Epithelial cell of prostate (primary cell): ENCODE measurements at regions not wholly inside any gene's neighbourhood (a gene's known extent, or its start where the extent isn't known, plus 50 kb on each side); places are given as distances from the start of the nearest gene placed in this dataset.

Source experiments
- DNase-seq: peaks from one replicate; pipeline ENCODE4 v3.0.0-alpha.2; 2011; ENCODE audit warnings: low read depth, low spot score
- H3K27ac ChIP-seq: fragments of 450-650 bp; 2 replicates; pipeline ENCODE4 v1.5.1; 2017; ENCODE audit warnings: mild to moderate bottlenecking

DNA sequence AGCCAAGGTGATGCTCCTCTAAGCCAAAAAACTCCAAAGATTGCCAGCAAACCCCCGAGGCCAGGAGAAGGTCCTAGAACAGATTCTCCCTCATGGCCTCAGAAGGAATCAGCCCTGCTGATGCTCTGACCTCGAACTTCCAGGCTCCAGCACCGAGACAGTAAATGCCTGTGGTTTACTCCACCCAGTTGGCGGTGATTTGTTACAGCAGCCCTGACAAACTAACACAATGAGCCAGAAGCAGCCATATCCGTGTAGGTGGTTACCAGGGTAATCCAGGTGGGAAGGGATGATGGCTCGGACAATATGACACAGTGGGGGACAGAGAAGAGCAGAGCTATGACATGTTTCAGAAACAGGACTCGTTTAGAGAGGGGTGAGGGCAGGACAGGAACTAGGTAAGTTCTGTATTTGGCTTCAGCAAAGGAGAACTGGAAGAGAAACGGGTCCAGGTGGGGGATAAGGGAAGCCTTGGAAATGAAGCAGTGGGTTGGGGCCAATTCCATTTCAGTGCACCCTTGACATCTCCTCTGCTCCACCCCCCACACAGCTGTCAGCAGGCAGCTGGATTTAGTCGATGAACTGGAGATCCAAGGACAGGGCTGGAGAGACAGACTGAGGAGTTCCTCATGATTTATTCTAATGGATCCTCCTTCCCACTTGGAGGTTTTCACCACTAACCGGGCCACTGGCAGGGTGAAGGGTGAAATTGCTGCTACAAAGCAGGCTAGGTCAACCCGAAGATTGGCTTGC lies 179.7 kb upstream of the SH3BP4 start:
- peak; percentile 18 for DNase-seq
- H3K27ac ChIP-seq: no peak overlapping the region

DNA sequence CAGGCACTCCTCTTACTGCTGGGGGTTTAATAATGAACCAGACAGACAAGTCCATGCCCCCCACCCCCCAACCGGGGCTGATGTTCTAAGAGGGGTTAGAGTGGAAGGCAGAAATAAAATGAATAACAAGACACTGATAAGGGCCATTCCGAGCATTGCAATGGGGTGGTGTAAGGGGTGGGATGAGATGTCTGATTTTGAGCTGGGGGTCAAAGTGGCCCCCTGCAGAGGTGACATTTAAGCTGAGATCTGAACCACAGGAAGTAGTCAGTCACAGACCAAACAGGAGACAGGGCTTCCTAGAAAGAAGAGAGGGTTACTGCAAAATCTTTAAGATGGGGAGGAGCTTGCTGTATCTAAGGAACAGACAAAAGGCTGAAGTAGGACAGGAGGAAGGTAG lies 180.6 kb upstream of the SH3BP4 start:
- no peak overlapping the region for H3K27ac ChIP-seq
- no peak for DNase-seq

DNA sequence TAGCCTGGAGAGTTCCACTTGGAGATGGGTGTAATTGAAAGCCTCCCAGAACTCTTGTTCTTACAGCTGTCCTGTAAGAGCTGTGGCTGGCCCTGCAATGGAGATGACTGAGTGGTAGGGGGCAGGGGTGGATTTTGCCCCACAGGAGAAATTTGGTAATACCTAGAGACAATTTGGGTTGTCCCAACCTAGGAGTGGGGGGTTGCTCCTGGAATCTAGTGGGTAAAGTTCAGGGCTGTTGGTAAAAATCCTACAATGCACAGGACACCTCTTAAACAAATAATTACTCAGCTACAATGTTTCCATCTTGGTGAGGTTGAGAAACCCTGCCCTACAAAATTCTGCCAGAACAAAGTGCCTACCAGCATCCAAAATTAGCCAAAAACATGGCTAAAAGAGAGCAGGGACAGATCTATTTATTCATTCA lies 181.1 kb upstream of the SH3BP4 start:
- no peak overlapping the region for H3K27ac ChIP-seq
- no peak for DNase-seq

DNA sequence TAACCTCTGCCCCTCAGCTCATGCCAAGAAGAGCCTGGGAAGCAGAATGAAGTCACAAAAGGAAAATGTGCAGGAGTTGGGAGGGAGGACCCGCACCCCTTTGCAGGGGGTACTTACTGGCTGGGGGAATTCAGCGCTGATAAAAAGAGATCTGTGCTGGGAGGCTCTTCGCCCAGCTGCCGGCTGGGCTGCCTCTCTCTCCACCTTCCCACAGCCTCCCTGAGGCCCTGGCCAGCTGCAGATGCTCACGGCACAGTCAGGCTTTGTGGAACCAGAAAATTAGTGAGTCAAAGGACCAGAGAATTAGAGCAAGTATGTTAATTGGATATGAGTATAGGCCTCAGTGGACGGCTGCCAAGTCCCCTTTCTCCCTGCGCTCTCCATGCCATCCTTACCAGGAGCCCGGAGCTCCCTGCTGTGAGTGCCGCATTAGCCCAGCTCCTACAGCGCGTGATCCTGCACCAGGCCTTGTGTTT lies 181.7 kb upstream of the SH3BP4 start:
- no peak overlapping the region for H3K27ac ChIP-seq
- DNase-seq: no peak

DNA sequence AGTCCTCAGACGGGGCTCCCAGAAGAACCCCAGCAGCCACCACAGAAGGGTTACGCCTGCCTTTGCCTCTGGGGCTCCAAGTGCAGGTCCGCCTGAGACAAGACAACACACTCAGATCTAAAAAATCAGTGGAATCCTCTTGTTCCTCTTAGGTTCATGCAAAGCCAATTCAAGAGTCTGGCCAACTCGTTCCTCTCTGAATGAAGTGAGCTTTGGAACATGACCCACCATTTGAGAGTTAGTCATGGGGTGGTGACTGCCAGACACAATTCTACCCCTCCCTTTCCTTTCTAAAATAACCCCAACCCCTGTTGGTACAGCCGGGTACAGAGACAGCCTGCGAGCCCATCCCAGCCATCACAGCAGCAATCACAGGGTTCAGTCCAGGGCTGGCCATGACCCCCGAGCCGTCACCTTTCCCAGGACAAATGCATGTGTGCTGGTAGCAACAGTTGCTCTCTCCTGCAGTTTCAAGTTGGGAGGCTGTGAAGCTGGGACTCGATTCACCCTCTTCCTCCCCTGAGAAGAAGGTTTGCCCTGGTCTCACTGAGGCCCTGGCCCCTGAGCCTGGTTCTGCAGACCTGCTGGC lies 183.1 kb upstream of the SH3BP4 start:
- no peak for DNase-seq

DNA sequence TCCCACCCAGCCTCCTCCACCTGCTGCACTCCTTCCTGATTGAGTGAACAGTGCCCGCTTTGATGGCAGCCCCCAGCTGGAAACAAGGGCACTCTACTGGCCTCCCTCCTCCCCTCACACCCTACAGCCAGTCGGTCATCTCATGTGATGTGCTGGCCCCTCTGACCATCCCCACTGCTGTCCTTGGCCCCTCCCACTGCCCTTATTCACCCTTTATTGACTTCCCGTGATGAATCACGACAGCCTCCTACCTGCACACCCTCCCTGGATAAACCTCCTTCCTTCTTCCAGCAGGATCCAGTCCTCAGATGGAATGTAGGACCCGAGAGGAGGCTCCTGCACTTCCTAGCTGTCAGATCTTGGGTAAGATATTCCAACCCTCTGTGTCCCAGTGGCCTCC lies 186.5 kb upstream of the SH3BP4 start:
- DNase-seq: no peak
- H3K27ac ChIP-seq: no peak overlapping the region

More for the DNA sequence above, 183.1 kb upstream of the SH3BP4 start:
- no peak overlapping the region for H3K27ac ChIP-seq

DNA sequence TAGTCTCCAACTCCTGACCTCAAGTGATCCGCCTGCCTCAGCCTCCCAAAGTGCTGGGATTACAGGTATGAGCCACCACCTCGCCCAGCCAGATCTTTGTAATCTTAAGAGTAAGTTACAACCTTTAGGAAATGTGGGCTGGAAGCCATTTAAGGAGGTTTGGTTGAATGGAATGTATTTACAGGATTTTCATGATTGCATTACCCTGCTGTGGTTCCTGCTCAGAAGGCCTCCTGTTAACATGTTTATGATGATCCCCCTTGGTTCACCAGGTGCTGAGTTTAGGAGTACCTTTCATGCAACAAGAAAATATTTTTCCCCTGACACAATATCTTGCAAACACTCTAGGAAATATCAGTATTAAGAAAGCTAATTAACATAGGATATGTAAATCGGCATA lies 187.4 kb upstream of the SH3BP4 start:
- H3K27ac ChIP-seq: no peak overlapping the region
- DNase-seq: no peak

DNA sequence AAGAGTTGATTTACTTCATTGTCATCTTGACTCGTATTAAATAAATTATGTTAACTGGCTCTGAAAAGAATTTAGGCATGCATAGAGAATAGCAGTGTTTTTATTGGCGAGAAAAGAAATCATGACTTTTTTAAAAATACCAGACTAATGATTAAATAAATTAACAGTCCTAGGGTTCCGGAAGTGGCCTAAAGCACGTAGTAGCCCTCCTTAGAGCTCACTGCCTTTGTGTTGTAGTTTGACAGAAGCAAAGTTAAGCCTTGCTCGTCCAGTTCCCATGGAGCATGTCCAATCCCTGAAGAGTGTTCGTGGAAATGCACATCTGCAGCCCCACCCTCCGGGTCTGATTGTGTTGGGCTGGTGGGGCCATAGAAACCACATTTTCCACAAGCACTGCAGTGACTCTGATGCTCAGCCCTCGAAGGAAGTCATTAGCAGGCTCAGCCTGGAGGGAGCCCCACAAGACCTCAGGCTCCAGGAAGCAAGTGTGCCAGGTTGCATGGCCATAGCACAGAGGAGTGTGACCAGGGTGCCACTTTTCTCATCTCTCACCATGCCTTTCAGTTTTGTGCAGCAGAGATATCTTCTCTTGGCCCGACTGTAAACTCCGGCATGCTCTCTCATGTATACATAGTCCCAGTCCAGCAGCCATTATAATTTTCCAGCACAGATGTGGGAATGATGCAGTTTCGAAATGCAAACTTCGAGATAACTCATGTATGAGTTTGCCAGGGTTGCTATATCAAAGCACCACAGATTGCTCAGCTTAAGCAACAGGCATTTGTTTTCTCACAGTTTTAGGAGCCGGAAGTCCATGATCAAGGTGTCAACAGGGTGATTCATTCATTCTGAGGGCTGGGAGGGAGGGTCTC lies 188.6 kb upstream of the SH3BP4 start:
- DNase-seq: no peak
- no peak overlapping the region for H3K27ac ChIP-seq

DNA sequence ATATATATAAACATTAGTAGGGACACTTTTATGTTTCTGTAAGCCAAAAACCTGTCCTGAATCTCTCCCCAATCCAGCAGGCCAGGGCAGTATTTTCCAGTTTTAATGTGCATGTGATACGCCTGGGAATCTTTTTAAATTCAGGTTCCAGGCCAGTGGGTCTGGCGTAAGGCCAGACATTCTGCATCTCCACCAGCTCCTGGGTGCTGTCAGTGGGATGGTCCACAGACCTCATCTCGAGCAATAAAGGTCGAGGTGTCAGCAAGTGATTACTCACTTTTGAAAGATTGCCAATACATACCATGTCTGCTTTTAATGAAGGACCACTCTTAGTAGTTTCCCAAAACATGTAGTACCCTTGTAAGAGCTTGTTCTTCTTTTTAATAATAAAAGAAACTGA lies 189.9 kb upstream of the SH3BP4 start:
- no peak for DNase-seq

DNA sequence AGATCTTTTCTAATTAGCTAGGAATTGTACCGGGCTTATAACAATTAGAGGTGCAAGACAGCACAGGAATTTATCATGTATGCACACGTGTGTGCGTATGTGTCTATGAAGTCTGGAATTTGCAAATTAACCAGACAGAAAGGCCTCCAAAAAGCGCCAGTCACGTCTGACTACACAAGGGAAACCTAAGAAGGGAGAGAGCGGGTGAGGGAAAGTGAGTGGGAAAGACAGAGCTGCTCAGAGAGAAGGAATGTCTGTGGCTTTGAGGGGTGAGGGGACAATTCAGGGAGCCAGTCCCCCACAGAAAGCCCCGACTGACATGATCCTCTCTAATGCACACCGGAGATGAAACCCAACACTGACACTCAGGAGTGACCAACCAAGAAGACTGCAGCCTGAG lies 197.7 kb upstream of the SH3BP4 start:
- H3K27ac ChIP-seq: no peak overlapping the region
- DNase-seq: no peak

More for the DNA sequence above, 189.9 kb upstream of the SH3BP4 start:
- H3K27ac ChIP-seq: no peak overlapping the region

DNA sequence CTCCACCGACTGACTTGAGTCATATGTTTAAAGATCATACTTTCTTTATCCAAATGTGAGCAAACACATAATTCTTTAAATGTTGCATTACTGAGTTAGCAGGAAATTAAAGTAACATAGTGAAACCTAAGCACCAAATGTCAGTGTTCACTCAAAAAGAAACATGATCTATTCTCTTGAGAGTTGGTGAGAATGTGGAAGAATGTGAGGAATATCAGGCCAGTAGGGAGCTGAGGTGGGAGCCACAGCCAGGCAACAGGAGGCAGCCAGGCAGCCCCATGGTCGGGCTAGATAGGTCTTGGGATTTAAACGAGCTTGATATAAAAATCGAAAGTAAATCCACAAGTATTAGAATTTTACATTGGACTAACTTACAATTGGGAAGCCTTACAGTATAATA lies 198.1 kb upstream of the SH3BP4 start:
- no peak overlapping the region for H3K27ac ChIP-seq
- no peak for DNase-seq

DNA sequence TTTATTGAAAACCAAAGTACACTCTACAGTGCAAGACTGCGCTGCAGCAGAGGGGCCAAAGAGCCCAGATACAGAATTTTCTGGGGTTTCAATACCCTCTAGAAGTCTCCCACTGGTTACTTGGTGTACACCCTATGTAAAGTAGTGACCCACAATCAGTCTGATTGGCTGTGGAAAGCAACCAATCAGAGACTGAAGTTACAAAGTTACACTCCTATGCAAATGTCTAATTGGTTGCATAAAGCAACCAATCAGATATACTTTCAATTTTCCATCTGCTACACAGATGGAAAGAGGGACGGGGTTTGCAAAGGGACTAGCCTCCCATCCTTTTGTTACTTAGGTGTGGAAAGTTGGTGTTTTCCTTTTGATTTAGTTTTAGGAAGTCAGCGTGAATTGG lies 198.9 kb upstream of the SH3BP4 start:
- no peak for DNase-seq
- no peak overlapping the region for H3K27ac ChIP-seq

DNA sequence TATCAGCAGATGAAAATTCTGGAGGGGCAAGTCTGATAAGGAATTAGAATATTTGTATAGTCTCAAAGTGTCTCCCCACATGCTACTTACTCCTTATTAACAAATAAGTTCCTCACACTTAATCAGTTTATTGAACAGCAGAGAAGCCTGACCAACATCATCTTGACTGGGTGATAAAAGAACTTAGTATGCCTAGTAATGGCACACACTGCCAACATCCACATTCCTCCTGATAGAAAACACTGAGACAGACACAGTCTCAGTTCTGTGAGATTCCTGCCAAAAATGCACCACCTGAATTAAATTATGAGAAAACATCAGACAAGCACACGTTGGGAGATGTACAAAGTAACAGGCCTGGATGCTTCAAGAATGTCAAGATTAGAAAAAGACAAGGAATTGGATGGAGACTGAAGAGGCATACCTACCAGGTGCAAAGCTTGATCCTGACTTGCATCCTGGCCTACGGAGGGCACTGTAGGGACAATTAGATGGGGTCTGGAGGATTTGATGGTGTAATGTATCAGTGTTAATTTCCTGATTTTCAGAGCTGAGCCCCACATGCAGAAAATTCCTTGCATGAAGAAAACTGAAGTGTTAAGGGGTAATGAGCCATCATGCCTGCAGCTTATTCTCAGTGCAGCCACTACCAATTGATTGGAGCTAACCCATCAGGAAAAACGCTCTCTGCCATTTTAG lies 200.4 kb upstream of the SH3BP4 start:
- no peak overlapping the region for H3K27ac ChIP-seq
- no peak for DNase-seq

DNA sequence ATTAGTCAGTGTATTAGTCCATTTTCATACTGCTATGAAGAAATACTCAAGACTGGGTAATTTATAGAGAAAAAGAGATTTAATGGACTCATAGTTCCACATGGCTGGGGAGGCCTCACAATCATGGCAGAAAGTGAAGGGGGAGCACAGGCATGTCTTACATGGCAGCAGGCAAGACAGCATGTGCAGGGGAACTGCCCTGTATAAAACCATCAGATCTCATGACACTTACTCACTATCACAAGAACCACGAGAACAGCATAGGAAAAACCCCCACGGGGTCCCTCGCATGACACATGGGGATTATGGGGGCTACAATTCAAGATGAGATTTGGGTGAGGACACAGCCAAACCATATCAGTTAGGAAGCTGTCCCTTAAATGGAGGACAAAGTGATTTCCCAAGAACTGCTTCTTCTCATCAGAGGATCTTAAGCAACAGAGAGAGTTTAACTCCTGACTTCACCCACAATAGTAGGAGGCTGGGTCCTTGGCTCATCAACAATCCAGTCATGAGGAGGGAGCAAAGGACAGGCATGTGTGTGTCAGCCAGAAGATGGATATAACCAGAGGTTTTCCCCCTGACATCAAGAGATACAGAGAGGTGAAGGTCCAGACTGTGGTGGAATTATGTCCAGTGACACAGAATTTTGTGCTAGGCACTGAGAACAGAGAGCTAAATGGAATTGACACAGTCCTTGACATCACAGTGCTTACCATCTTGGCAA lies 203.8 kb upstream of the SH3BP4 start:
- no peak overlapping the region for H3K27ac ChIP-seq
- no peak for DNase-seq

DNA sequence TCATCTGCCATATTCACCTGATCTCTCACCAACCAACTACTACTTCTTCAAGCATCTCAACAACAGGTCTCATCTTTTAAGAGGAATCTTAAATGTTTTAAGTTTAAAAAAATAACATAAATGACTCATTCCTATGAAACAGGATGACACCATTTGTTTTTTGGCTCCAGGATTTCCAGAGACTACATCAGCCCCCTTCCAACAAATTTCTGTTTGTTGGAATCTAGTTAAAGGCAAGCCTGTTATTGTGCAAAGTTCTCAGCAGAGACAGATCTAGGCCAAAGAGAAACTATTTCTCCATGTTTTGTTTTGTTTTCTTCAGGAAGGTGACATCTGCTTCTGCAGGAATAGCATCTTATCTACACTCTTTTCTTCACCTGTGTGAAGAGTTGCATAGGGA lies 204.8 kb upstream of the SH3BP4 start:
- H3K27ac ChIP-seq: no peak overlapping the region

DNA sequence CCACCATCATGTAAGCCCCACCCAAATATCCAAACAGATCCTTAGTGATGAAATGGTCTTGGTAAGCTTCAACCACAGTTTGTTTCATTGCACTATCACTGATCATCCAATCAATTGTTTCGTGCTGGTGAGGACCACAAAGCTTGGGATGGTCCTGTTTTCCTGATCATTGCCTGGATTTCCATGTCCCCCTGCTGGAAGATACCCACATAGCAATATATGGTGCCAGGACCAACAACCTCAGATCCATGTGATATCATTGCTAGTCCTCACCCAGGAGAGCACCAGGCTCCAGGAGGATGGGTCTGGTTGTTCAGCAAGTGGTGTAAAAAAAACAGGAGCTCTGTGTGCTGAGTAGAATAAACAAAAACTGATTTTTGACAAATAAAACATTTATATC lies 206.5 kb upstream of the SH3BP4 start:
- no peak overlapping the region for H3K27ac ChIP-seq
- DNase-seq: no peak

More for the DNA sequence above, 204.8 kb upstream of the SH3BP4 start:
- no peak for DNase-seq

DNA sequence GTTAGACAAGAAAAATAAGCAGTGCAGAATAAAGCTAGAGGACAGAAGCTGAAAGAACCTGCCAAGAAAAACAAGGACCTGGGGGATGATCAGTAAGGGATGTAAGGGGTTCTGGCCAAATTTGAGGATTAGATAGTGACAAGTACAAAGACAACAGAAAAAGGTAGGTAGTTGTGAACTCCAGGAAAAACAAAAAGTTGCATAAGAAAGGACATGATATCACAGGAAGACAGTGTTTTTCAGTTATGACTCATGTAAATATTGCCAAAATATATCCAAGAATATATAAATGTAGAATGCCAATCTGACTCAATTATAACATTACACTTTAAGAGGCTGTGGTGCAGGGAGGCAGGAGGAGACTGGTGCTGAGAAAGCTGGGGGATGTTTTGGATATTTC lies 209.8 kb upstream of the SH3BP4 start:
- no peak for DNase-seq
- H3K27ac ChIP-seq: no peak overlapping the region

DNA sequence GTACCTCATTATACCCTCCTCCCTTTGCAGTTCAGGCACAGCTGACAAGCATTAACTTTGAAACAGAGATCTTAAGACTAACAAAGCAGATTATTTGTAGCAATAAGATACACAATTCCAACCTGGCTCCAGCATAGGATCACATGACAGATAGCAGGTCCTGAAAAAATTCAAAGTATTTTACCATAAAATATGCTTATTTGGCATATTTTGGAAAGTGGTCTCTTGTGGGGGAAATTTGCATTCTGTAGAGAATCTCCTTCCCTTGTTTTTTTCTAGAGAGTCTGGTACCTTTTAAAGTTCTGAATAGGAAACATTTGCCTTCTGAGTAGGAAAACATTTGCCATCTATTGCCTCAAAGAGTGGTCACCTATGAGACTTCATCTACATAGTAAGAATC lies 212.8 kb upstream of the SH3BP4 start:
- no peak for DNase-seq
- H3K27ac ChIP-seq: no peak overlapping the region

DNA sequence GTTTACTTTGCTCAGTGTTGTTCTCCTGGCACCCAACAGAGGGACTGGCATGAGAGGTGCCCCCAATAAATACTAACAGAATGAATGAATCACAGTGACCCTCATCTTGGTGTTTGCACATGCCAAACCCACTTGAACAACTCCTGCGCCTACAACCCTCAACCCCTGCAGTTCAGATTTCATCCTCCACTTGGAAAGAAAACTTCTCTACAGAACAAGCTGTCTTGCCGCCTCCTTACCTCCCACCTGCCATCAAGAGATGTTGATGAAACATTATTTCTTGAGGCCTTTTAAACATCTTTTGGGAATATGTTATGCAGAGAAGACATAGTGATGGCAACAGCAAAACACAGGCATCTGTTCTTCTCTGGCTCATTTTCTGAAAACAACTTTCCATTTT lies 216.0 kb upstream of the SH3BP4 start:
- no peak for DNase-seq
- H3K27ac ChIP-seq: no peak overlapping the region
